Fibroblast of lung (primary cell): ENCODE measurements at regions not wholly inside any gene's neighbourhood (a gene's known extent, or its start where the extent isn't known, plus 50 kb on each side); places are given as distances from the start of the nearest gene placed in this dataset.

Experiments used
- DNase-seq, 2 donors: peaks; one replicate each; pipeline versions ENCODE4 v3.0.0 to v3.0.0-alpha.2; 2010; ENCODE audit warnings: low read depth in 2 of 2
- H2AFZ ChIP-seq: 2 replicates; pipeline ENCODE4 v1.5.1; 2012; ENCODE audit warnings: low read length, control low read depth, inconsistent platforms
- H3K27ac ChIP-seq: 2 replicates; pipeline ENCODE4 v1.5.1; 2011; ENCODE audit warnings: low read length, control low read depth; ENCODE audit not compliant: insufficient read depth
- H3K27me3 ChIP-seq: 2 replicates; pipeline ENCODE4 v1.5.1; 2011; ENCODE audit warnings: mild to moderate bottlenecking, low read length; ENCODE audit not compliant: control insufficient read depth, insufficient read depth
- H3K36me3 ChIP-seq: 2 replicates; pipeline ENCODE4 v1.5.1; 2011; ENCODE audit warnings: low read length; ENCODE audit not compliant: control insufficient read depth, insufficient read depth
- H3K4me1 ChIP-seq: 2 replicates; pipeline ENCODE4 v1.5.1; 2011; ENCODE audit warnings: low read length; ENCODE audit not compliant: control insufficient read depth, insufficient read depth; ENCODE audit errors: extremely low read depth
- H3K4me2 ChIP-seq: 2 replicates; pipeline ENCODE4 v1.5.1; 2011; ENCODE audit warnings: low read length, control low read depth; ENCODE audit not compliant: insufficient read depth; ENCODE audit errors: extremely low read depth
- H3K4me3 ChIP-seq, 4 experiments: fragments of 200-600 bp in 1 of 4; sonication (generic) in 1 of 4; replicated peaks in 1 of 4; 2 replicates each; pipeline ENCODE4 v1.5.1; 2011 to 2016; ENCODE audit warnings: low read length in 4 of 4, low read depth in 3 of 4, mild to moderate bottlenecking in 3 of 4, control low read depth in 2 of 4, inconsistent platforms in 1 of 4, mixed read lengths in 1 of 4; ENCODE audit not compliant: insufficient read depth in 1 of 4; ENCODE audit errors: control extremely low read depth in 1 of 4
- H3K79me2 ChIP-seq: 2 replicates; pipeline ENCODE4 v1.5.1; 2012; ENCODE audit warnings: mild to moderate bottlenecking, low read length, inconsistent platforms; ENCODE audit not compliant: control insufficient read depth, insufficient read depth
- H3K9ac ChIP-seq: 2 replicates; pipeline ENCODE4 v1.5.1; 2011; ENCODE audit warnings: mild to moderate bottlenecking, low read length, control low read depth; ENCODE audit not compliant: insufficient read depth
- H3K9me3 ChIP-seq: 2 replicates; pipeline ENCODE4 v1.5.1; 2012; ENCODE audit warnings: low read depth, low read length; ENCODE audit not compliant: control insufficient read depth, insufficient read depth
- H4K20me1 ChIP-seq: 2 replicates; pipeline ENCODE4 v1.5.1; 2011; ENCODE audit warnings: low read length; ENCODE audit not compliant: control insufficient read depth, insufficient read depth; ENCODE audit errors: extremely low read depth
- CTCF ChIP-seq, 2 donors: IDR thresholded peaks in 1 of 2; conservative IDR thresholded peaks in 1 of 2; 1 replicate in 1 of 2; 2 replicates in 1 of 2; pipeline ENCODE4 v1.5.1; 2011 to 2012; ENCODE audit warnings: low read length in 2 of 2, control low read depth in 1 of 2, inconsistent platforms in 1 of 2, low read depth in 1 of 2, mild to moderate bottlenecking in 1 of 2
- EZH2 ChIP-seq: IDR thresholded peaks from 2 replicates; pipeline ENCODE4 v1.5.1; 2012; ENCODE audit warnings: low read length, control low read depth, mild to moderate bottlenecking; ENCODE audit errors: missing control alignments

GRCh38 chr6:47366335-47366890, 56.7 kb upstream of the TNFRSF21 start:
- no peaks in the 10 kb centered on the region for H3K36me3 ChIP-seq
- H3K27ac ChIP-seq: no peak overlapping the region
- no peak overlapping the region for H3K4me2 ChIP-seq
- no peaks in the 10 kb centered on the region for H4K20me1 ChIP-seq
- H3K4me3 ChIP-seq: no peak overlapping the region
- no peak overlapping the region for H3K9ac ChIP-seq
- no peaks in the 10 kb centered on the region for H3K27me3 ChIP-seq
- no peak for TF ChIP-seq CTCF (conservative IDR thresholded peaks at IDR 0.05 in 1 of 2, IDR thresholded peaks at IDR 0.05 in 1 of 2; ENCODE audit: low read depth in 1 of 2, low read length in 2 of 2)
- no peak for TF ChIP-seq EZH2
- no peaks in the 10 kb centered on the region for H3K4me1 ChIP-seq
- H3K9me3 ChIP-seq: no peaks in the 10 kb centered on the region
- no peaks in the 10 kb centered on the region for H3K79me2 ChIP-seq
- DNase-seq: no peak
- no peak overlapping the region for H2AFZ ChIP-seq

GRCh38 chr6:47371139-47371869, 61.6 kb upstream of the TNFRSF21 start:
- Histone ChIP-seq H3K4me2 (no peak overlapping the region), H3K4me3 (no peak overlapping the region), H4K20me1 (no peaks in the 10 kb centered on the region), H3K36me3 (no peaks in the 10 kb centered on the region), H3K27ac (no peak overlapping the region), H3K9me3 (no peaks in the 10 kb centered on the region), H3K27me3 (no peaks in the 10 kb centered on the region), H3K4me1 (no peaks in the 10 kb centered on the region), H3K79me2 (no peaks in the 10 kb centered on the region), H3K9ac (no peak overlapping the region), H2AFZ (no peak overlapping the region)
- no peak for DNase-seq
- no peak for TF ChIP-seq EZH2
- TF ChIP-seq CTCF (conservative IDR thresholded peaks at IDR 0.05 in 1 of 2, IDR thresholded peaks at IDR 0.05 in 1 of 2; ENCODE audit: low read depth in 1 of 2, low read length in 2 of 2): no peak

- Histone ChIP-seq H3K4me1 (no peaks in the 10 kb centered on the region), H3K27ac (no peak overlapping the region), H3K9ac (no peak overlapping the region), H3K4me2 (no peak overlapping the region), H3K4me3 (no peak overlapping the region), H3K27me3 (no peaks in the 10 kb centered on the region), H3K36me3 (no peaks in the 10 kb centered on the region), H3K79me2 (no peaks in the 10 kb centered on the region), H2AFZ (no peak overlapping the region), H4K20me1 (no peaks in the 10 kb centered on the region), H3K9me3 (no peaks in the 10 kb centered on the region)
- TF ChIP-seq CTCF (conservative IDR thresholded peaks at IDR 0.05 in 1 of 2, IDR thresholded peaks at IDR 0.05 in 1 of 2; ENCODE audit: low read depth in 1 of 2, low read length in 2 of 2) (no peak), EZH2 (no peak)
- no peak for DNase-seq
These were observed 62.2 kb upstream of the TNFRSF21 start for GRCh38 chr6:47371870-47372255.
